WERI-Rb-1 (cell line): ENCODE measurements at regions not wholly inside any gene's neighbourhood (a gene's known extent, or its start where the extent isn't known, plus 50 kb on each side); places are given as distances from the start of the nearest gene placed in this dataset.
A peak's percentile ranks its signal among the peaks of the same experiment; 100 is the strongest.

Source experiments
- DNase-seq: peaks from one replicate; pipeline ENCODE4 v3.0.0-alpha.2; 2020
- H3K27ac ChIP-seq: fragments of 250-450 bp; sonication (Bioruptor Pico); 2 replicates; pipeline ENCODE4 v1.5.1; 2020; ENCODE audit warnings: mild to moderate bottlenecking, moderate library complexity
- H3K27me3 ChIP-seq: fragments of 250-450 bp; sonication (Bioruptor Pico); 2 replicates; pipeline ENCODE4 v1.5.1; 2021; ENCODE audit warnings: mild to moderate bottlenecking, low read depth, moderate library complexity; ENCODE audit not compliant: insufficient read depth, severe bottlenecking
- H3K36me3 ChIP-seq: fragments of 250-450 bp; sonication (Bioruptor Pico); 2 replicates; pipeline ENCODE4 v1.5.1; 2020; ENCODE audit warnings: mild to moderate bottlenecking, moderate library complexity
- H3K4me3 ChIP-seq: 2 replicates; pipeline ENCODE4 v1.5.1; 2011; ENCODE audit warnings: low read depth, mild to moderate bottlenecking, control low read depth, low read length
- H3K9me3 ChIP-seq: fragments of 250-450 bp; sonication (Bioruptor Pico); 2 replicates; pipeline ENCODE4 v1.5.1; 2021; ENCODE audit warnings: mild to moderate bottlenecking, moderate library complexity; ENCODE audit not compliant: severe bottlenecking
- TF ChIP-seq, protein P1 (sequence below): IDR thresholded peaks from 2 replicates; pipeline ENCODE4 v1.5.1; 2011; ENCODE audit warnings: low read depth, mild to moderate bottlenecking, control low read depth, inconsistent platforms, low read length

DNA sequence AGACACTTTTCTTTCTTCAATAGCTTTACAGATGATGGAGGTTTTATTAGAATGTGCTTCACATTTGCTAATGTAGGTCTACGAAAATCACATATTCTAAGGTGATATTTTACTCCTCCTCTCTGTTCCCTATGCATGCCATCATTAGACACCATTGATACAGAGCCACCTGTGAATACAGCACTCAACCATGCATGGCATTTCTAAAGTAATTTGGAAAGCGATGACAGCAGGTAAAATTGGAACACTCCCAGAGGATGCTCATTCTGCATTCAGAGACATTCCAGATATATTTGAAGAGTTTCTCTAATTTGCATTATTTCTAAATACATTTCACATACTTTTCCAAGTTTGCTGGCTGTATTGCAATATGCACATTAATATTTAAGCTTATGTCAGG lies 65.3 kb upstream of the RIT2 start:
- Histone ChIP-seq H3K27ac (no peak overlapping the region), H3K27me3 (no peaks in the 10 kb centered on the region), H3K9me3 (no peaks in the 10 kb centered on the region), H3K36me3 (no peaks in the 10 kb centered on the region), H3K4me3 (no peak overlapping the region)
- no peak for DNase-seq
- TF ChIP-seq, protein P1, sequence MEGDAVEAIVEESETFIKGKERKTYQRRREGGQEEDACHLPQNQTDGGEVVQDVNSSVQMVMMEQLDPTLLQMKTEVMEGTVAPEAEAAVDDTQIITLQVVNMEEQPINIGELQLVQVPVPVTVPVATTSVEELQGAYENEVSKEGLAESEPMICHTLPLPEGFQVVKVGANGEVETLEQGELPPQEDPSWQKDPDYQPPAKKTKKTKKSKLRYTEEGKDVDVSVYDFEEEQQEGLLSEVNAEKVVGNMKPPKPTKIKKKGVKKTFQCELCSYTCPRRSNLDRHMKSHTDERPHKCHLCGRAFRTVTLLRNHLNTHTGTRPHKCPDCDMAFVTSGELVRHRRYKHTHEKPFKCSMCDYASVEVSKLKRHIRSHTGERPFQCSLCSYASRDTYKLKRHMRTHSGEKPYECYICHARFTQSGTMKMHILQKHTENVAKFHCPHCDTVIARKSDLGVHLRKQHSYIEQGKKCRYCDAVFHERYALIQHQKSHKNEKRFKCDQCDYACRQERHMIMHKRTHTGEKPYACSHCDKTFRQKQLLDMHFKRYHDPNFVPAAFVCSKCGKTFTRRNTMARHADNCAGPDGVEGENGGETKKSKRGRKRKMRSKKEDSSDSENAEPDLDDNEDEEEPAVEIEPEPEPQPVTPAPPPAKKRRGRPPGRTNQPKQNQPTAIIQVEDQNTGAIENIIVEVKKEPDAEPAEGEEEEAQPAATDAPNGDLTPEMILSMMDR = no peak

DNA sequence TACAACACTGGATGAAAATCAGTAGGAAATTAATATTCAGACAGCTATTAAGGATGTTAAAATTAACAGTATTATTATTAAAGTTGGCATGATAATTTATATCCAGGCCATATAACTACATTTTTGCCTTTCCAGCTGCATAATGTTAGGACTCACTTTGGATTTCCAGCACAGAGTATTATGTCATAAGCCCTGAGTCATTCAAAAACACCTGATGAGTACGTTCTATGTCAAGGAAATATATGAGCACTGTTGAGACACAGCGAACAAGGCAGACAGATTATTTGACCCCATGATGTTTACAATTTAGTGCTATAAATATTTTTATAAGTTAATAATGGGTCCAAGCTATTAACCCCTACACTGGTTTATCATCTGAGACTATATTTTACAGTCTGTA lies 59.8 kb upstream of the RIT2 start:
- no peak for DNase-seq
- Histone ChIP-seq H3K36me3 (no peaks in the 10 kb centered on the region), H3K9me3 (no peaks in the 10 kb centered on the region), H3K27ac (no peak overlapping the region), H3K27me3 (no peaks in the 10 kb centered on the region), H3K4me3 (no peak overlapping the region)
- TF ChIP-seq, protein P1 = no peak

DNA sequence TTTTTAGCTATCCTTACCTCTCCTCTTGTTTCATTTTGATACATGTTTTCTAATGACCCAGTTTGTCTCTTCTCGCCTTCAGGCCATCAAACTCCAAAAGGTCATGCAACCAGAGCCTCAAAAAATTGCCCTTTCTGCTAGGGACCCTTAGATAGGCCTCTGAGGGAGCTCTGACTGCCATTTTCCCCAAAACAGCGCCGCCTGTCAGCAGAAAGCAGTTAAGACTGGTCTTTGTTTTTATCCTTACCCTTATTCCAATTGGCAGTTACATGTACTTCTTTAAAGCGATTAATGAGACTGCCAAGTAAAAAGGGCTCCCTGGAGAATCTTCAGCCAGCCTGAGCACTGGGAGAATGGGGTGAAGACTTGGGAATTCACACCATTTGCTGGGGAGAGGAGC lies 55.1 kb upstream of the RIT2 start:
- Histone ChIP-seq H3K27me3 (no peaks in the 10 kb centered on the region), H3K27ac (no peak overlapping the region), H3K4me3 (no peak overlapping the region), H3K9me3 (peaks cover 3% of the 10 kb centered on the region), H3K36me3 (no peaks in the 10 kb centered on the region)
- TF ChIP-seq, protein P1 = no peak
- DNase-seq = peak; percentile 9
